GM18861 (cell line): ENCODE measurements at regions not wholly inside any gene's neighbourhood (a gene's known extent, or its start where the extent isn't known, plus 50 kb on each side); places are given as distances from the start of the nearest gene placed in this dataset.
"Not testable (repeated sequence)": the region's sequence is repeated elsewhere in the genome, so short reads cannot be mapped to it uniquely, and the experiment has no call there.

Experiments
- ATAC-seq: cut with Tn5 transposase; IDR thresholded peaks from one replicate; pipeline ENCODE4 v1.9.1; 2021; ENCODE audit not compliant: unreplicated experiment

DNA sequence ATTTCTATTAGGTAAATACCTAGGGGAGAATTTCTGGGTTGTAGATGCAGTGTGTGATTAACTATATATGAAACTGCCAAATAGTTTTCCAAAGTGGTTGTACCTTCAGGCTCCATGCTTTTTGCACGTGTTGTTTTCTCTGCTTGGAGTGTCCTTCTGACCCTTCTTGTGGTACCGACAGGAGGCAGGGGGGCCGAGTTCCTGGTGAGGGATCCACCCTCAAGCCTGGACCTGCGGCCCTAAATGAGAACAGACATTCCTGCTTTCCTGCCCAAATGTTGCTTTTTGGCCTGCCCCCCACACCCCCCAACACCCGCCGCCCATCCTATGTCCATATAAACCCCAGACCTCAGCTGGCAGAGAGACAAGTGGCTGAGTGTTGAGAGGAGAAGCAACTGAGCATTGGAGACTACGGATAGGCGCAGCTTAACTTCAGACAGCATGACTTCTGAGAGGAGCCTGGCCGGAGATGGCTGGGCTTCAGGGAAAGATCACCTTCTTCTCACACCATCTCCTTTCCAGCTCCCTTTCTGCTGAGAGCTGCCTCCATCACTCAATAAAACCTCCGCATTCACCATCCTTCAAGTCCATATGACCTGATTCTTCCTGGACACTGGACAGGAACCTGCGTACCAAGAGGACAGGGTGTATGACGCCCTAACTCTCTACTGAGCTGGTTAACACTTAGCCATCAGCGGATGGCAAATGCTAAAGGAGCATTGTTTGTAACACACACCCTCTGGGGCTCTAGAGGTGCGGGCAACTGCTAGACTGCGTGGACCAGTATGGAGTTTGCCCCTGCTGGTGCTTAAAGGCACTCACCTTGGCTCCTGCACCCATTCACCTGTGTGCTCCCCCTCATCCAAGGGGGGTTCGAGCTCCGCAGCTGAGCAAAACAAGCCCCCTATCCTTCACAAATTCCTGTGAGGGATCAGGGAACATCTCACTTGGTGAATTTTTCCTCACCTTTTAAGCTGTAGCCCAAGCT is 194.7 kb upstream of the FBXO33 start:
- no peak for ATAC-seq

DNA sequence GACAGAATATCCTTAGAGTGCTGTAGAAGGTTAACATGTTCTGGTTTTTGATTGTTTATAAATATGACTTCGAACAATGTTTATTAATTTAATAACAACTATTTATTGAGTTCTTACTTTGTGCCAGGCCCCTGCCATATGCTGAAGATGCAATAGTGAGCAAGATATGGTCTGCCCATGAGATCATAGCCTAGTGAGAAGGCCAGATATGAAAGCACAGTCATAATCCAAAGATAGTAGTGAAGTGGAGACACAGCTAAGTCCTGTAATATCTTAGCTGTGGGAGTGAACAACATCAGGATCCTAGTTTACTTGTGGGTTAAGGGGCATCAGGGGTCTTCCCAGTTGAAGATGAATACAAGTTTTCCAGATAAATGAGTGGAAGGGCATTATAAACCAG is 189.4 kb upstream of the FBXO33 start:
- no peak for ATAC-seq

DNA sequence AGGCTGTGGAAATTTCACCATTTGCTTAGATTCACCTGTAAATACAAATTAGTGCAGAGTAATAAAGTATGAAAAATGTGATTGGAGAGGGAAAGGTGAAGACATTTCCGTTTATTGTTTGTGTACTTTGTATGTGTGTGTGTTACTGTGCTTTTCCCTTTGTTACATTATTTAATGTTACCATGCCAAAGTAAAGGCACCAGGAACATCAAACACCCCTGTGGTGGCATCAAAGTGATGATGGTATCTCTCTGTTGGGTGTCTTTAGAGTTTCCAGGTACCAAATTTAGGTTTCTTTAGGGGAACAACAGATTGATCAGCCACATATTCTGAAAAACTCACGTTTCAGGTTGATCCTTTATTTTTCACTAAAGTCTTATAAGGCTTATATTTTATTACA is 189.0 kb upstream of the FBXO33 start:
- ATAC-seq: no peak

DNA sequence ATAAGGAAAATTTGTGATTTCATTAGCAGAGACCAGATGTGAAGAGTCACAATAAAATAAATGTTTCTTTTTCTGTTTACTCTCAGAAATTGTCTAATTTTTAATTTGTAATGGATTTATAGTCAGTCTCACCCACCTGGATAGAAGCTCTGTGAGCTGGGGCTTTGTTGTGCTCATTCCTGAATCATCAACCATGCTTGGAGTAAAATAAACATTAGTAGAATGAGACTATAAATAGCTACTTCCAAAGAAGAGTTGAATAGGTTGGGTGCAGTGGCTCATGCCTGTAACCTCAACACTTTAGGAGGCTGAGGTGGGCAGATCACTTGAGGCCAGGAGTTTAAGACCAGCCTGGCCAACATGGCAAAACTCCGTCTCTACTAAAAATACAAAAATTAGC is 185.3 kb upstream of the FBXO33 start:
- ATAC-seq: no peak

DNA sequence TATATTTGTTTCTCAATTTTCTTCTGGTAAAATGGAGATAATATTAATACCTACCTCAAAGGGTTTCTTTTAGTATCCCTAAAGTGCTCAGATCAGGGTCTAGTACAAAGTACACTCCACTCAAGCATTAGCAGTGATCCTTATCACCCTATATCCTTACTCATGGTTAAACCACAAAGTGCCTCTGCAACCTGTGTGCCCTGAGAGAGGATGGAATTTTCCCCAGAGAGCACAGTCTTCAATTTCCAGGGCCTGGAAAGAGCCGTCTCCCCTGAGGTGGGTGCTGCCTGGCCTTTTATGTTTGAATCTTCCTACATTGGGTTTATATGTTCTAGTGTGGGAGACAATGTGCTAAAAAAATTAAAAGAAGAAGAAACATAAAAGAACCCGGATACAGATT is 183.1 kb upstream of the FBXO33 start:
- no peak for ATAC-seq

DNA sequence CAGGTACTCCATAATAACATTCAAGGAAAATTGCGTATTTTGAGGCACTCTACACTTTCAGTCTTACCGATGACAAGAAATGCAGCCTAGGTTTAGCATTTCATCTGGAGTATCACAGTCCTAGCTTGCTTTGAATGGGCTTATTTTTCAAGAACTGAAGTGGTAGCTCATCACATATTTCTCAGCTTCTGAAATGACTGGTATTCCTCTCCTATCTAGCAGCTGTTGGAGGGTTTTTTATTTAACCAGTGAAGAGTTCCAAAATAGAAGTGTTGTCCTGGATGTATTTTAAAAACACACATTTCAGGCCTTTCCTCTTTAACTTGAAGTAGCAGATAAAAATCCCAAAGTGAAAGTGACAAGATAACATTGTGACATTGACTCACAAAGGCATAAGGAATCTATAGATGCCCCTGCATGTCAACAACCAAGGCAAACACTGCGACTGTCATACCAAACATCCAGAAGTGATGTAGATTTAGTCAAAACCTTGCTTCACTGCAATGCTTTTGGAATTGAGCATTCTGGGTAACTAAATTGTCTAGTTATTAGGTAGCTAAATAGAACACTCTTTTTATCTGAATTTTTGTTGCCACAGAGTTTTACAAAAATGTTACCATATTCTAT is 182.2 kb upstream of the FBXO33 start:
- ATAC-seq: no peak

DNA sequence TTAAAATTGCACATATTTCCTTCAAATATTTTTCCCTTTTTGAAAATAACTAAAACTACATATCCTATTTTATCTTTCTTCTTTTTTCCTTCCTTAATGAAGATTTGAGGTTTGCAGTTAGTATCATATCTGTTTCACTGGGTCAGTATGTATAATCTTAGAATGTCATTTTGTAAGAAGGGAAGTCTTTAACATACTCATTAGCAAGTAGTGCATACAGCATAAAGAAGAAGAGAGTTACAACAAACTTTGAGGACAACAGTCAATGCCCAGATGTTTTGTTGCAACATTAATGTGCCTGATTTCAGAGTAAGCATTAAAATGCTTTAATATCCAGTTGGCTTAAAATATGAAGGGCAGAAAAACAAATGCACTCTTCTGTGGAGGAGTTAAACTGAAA is 176.9 kb upstream of the FBXO33 start:
- ATAC-seq: no peak

DNA sequence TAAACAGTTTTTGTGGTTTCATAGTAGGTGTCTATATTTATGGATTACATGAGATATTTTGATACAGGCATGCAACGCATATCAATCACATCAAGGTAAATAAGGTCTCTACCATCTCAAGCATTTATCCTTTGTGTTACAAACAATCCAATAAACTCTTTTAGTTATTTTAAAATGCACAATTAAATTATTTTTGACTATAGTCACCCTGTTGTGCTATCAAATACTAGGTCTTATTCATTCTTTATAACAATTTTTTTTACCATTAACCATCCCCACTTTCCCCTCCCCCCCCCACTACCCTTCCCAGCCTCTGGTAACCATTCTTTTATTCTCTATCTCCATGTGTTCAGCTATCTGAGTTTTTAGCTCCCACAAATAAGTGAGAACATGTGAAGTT is 175.7 kb upstream of the FBXO33 start:
- ATAC-seq: no peak

DNA sequence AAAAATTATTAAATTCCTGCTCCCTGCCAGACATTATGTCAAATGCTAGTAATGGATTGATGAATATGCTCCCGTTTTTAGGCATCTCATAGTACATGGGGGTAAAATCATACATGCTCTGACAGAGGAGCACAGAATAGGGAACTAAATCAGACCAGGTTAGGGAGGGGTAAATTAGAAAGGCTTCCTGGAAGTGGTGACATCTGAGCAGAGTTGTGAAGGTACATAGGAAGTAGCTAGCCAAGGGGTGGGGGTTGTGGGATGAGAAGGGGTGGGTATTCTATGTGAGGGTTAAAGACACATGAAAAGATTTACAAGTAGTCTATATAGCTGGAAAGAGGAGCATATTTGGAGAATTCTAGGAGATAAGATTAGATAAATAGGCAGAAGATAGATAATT is 171.7 kb upstream of the FBXO33 start:
- no peak for ATAC-seq

DNA sequence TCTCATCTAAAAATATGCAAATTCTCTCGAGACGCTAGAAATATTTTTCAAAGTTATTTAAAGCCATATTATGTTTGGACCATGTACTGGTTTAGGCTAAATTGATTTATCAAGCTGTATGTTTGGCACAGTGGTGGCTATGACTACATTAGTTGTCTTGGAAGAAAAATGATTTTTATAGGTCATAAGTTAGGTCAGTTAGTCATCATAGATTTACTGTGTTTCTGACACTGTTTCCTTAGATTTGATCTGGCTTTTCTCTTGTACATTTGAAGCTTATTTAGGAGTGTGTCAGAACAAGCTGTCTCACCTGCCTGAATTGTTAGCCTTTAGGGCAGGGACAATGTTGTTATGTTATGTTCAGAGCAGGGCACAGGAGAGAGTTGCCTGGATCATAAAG is 161.1 kb upstream of the FBXO33 start:
- no peak for ATAC-seq

DNA sequence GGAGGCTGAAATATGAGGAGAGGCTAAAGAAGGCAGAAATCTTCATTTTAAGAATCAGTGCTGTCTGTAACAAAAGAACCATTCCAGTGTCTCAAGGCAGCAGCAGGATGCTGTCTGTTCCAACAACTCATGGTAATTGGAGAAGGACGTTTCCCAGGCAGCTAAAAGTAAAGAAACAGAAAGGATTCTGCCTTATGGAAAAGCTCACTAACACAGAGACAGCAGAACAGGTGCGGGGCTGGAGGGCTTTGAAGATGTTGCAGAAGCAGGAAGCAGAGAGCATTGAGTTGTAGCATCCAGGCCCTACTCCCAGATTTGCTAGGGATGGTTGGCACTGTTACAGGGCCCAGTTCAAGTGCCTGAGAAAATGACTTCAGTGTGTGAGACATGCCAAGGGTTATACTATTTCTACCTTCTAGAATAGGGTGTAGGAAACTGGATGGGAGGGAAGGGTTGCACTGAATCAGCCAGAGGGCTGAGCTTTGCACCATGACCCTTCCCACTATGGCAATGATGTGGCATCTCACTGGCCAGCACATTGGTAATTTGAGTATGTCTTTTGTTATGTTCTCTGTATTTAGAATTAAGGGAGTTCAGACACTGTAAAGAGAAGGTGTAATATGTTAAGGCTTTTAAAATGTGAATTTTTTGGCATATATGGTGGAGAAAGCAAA is 160.0 kb upstream of the FBXO33 start:
- ATAC-seq: no peak

DNA sequence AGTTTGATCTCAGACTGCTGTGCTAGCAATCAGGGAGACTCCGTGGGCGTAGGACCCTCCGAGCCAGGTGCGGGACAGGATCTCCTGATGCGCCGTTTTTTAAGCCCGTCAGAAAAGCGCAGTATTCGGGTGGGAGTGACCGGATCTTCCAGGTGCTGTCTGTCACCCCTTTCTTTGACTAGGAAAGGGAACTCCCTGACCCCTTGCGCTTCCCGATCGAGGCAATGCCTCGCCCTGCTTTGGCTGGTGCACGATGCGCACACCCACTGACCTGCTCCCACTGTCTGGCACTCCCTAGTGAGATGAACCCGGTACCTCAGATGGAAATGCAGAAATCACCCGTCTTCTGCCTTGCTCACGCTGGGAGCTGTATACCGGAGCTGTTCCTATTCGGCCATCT is 157.6 kb upstream of the FBXO33 start:
- ATAC-seq: not testable (repeated sequence)

DNA sequence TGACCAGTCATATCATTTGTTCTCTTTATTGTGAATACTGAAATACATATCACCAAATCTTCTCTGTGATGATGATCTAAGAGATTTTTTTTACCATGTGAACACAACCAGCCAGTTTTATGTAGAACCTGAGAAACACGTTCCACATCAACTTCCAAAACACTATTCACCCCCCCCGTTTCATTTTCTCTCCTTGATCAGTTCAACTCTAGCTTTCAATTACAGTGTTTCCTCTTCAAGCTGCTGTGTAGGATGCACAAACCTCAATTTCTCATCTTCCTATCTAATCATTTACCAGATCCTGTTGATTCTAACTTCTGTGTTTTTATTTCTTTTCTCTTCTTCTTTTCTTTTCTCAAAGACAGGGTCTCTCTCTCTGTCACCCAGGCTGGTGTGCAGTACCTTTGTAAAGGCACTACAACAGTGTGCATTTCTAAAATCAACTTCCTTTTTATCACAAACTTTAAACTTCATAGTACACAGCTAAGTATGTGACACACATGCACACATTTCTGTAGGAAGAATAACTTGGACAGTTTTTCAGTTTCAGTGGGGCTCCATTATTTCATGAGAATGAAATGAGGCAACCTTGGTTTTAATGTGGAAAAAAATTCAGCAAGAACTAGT is 149.9 kb upstream of the FBXO33 start:
- peak; percentile 71 for ATAC-seq

DNA sequence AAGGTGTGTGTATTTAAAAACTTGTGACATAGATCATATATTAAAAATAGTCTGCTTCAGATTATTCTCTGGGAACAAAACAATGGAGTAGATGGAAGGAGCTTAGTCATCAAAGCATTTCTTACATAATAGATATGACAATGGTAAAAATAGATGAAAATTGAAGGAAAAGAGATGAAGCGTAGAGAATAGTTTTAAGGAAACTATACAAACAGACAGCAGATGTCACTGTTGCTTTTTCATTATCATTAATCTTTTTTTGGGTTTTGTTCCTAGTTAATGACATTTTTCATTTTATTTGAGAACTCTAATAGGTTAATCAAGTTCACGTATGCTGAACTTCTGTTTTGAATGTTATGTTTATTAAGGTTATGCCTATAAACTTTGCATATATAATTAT is 149.2 kb upstream of the FBXO33 start:
- ATAC-seq: no peak

DNA sequence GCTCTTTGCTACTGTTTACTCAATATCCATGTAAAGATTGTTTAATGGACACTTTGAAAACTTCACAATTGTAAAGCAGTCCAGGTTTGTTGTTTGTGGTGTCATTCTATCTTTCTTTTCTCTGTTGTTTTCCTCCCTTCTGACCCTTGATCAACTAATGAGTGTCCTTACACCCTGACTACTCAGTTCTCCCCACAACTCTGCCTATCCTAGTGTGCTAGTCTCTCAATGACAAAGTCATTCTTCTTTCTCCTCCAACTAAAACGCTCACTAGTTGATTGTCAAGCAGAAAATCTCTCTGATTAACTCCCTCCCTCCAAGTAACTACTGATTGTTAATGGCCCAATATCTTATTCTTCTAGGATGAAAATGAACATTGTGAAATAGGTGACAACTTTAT is 148.5 kb upstream of the FBXO33 start:
- ATAC-seq: no peak

DNA sequence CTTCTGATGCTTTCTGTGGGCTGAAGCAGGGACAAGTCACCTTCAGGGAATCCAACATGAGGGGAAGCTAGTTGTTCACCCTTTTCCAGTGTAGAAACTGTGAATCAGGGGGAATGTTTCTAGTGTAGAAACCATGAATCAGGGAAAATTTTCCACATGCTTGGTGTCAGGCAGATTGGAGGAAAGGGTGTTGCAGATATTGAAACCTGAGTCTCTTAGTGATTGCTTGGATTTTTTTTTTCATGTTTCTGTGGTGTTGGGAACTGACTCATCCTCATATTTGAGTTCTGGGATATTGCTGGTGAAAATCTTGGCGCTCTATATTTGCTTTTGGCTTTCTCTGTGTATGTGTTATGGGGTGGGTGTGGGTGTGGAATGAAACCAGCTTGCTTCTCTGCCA is 144.5 kb upstream of the FBXO33 start:
- ATAC-seq: no peak

DNA sequence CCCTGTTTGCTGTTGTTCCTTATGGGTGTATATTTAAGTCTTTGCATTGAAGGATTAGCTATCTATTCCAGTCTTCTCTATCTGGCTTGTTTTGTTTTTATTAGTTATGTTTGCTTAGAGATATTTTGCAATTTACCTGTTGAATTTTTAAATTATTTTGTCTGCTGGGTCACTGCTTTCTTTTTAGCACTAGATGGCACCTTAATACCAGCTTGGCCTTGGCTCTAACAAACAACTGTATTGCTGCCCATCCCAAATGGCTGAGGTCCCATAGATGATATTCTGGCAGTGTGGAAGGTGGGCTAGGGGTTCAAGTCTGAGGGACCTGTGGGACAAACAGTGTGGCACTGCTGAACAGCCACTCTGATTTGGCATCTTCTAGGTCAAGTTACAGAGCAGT is 144.0 kb upstream of the FBXO33 start:
- no peak for ATAC-seq

DNA sequence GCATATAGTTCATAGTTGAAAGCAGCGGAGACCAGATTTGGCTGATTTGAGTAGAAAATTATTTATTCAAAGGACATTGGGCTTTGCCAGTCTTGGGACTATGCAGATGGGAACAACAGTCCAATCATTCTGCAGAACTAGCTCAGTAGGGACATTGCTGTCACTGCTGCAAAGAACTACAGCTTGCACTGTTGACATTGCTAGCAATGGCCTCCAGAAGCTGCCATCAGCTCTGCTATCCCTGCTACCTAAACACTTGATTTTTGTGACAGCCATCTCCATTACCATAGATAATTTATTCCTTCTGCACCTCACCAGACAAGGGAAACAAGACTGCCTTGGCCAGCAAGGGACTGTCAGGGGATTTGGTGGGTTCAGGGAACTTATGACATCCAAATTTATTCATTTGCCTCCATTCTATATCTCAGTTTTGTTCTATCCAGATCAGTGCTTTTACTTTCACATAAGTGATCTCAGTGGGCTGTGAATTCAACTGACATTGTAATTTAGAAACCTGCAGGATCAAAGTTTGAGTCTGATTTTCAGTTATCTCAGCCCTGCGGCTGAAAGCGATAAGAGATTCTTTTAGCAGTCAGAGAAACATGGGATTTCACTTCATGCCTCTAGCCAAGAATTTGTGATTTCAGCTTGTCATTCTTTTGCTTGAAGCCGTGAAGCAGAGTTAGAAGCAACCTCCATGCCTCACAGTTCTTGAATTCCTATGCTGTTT is 136.7 kb upstream of the FBXO33 start:
- no peak for ATAC-seq

DNA sequence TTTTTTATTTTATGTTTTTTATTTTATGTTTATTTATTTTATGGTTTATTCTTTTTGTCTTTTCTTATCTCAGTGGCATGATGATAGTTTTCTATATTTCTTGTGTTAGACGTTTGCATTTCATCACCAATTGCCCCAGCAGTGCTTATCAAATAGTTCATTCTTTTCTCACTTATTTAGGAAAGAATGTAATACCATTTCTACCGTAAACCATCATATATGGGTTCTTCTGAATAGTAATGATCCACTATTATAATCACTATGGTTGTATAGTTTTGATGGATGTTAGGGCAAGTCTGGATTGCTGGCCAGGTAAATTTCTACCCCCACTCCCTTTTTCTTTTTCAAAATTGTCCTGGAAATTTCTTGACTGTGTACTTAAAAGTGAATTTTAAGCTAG is 134.6 kb upstream of the FBXO33 start:
- no peak for ATAC-seq

DNA sequence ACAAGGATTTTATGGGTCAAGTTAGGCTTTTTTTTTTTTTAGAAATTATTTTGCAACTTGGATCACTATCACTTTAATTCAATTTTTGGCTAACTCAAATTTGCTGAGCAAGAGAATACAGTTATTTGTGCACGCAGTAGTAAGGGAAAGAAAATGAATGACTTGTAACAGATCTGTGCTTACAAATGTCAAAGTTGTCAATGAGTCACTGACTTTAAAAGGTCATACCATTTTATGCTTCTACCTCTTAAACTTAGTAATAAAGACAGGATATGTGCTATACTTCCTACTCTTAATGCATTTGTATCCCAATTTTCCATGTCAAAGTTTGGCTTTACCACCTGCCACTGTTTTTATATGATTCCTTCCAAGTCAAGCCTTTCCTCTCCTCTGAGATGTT is 131.1 kb upstream of the FBXO33 start:
- no peak for ATAC-seq

DNA sequence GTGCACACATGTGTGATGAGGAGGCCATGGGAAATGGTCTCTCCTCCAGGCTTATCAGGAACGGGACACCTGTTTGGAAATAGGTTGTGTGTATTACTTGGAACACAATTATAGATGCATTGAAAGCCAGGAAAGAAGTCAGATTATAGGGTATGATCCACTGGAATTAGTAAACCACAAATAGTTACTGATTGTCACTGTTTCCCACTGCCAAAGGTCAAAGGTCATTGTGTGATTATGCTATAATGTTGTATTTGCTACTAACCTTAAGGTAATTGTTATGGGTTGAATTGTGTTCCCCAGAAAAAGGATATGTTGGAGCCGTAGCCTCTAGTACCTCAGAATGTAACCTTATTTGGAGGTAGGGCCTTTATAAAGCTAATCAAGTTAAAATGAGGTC is 129.9 kb upstream of the FBXO33 start:
- no peak for ATAC-seq
